HEK293 (cell line): ENCODE measurements at regions not wholly inside any gene's neighbourhood (a gene's known extent, or its start where the extent isn't known, plus 50 kb on each side); places are given as distances from the start of the nearest gene placed in this dataset.

ENCODE experiments used
- CTCF ChIA-PET: fragments of 350-600 bp; formaldehyde crosslinking; extraction: SDS; loops from one replicate; lab custom pipeline; 2021; ENCODE audit warnings: antibody characterized with exemption; lab: Yijun Ruan, JAX
- POLR2A ChIA-PET: fragments of 300-600 bp; formaldehyde crosslinking; extraction: SDS; loops from one replicate; lab custom pipeline; 2020; ENCODE audit warnings: antibody characterized with exemption, inconsistent platforms; lab: Yijun Ruan, JAX
- H3K27ac ChIP-seq: fragments of 200-500 bp; sonication (Bioruptor generic); 2 replicates; pipeline ENCODE4 v1.5.1; 2014; ENCODE audit warnings: low read depth, low read length, control low read depth, inconsistent platforms; ENCODE audit errors: extremely low read depth
- H3K36me3 ChIP-seq, 2 experiments: fragments of 200-500 bp in 1 of 2; sonication (Bioruptor generic) in 1 of 2; 1 replicate in 1 of 2; 2 replicates in 1 of 2; pipeline ENCODE4 v1.5.1; 2014 to 2017; ENCODE audit warnings: inconsistent platforms in 2 of 2, low read length in 2 of 2; ENCODE audit not compliant: control insufficient read depth in 2 of 2, insufficient read depth in 1 of 2
- H3K4me1 ChIP-seq: fragments of 200-500 bp; sonication (Bioruptor generic); 2 replicates; pipeline ENCODE4 v1.5.1; 2014; ENCODE audit warnings: mild to moderate bottlenecking, low read length, inconsistent platforms; ENCODE audit not compliant: control insufficient read depth, insufficient read depth
- H3K4me3 ChIP-seq: 2 replicates; pipeline ENCODE4 v1.5.1; 2011; ENCODE audit warnings: low read depth, mild to moderate bottlenecking, control low read depth, low read length, moderate library complexity
- H3K9me3 ChIP-seq: fragments of 200-500 bp; sonication (Bioruptor generic); 2 replicates; pipeline ENCODE4 v1.5.1; 2014; ENCODE audit warnings: low read depth, low read length, inconsistent platforms; ENCODE audit not compliant: control insufficient read depth, insufficient read depth
- AEBP2 ChIP-seq: fragments of 450-650 bp; formaldehyde crosslinking; IDR thresholded peaks from 2 replicates; pipeline ENCODE4 v1.5.1; 2016; ENCODE audit warnings: missing biosample characterization, missing genetic modification characterization, borderline replicate concordance
- GLI4 ChIP-seq: fragments of 450-650 bp; formaldehyde crosslinking; IDR thresholded peaks from 2 replicates; pipeline ENCODE4 v1.5.1; 2016; ENCODE audit warnings: missing biosample characterization, missing genetic modification characterization
- HIC1 ChIP-seq: fragments of 450-650 bp; formaldehyde crosslinking; IDR thresholded peaks from 2 replicates; pipeline ENCODE4 v1.5.1; 2016; ENCODE audit warnings: missing biosample characterization, missing genetic modification characterization
- PRDM1 ChIP-seq: fragments of 450-650 bp; formaldehyde crosslinking; IDR thresholded peaks from 2 replicates; pipeline ENCODE4; 2016; ENCODE audit warnings: missing biosample characterization, missing genetic modification characterization
- PRDM2 ChIP-seq: fragments of 450-650 bp; formaldehyde crosslinking; IDR thresholded peaks from 2 replicates; pipeline ENCODE4 v1.5.1; 2016; ENCODE audit warnings: missing biosample characterization, missing genetic modification characterization, borderline replicate concordance
- ZBTB1 ChIP-seq: fragments of 450-650 bp; formaldehyde crosslinking; IDR thresholded peaks from 2 replicates; pipeline ENCODE4 v1.5.1; 2016; ENCODE audit warnings: missing biosample characterization, missing genetic modification characterization
- ZFP37 ChIP-seq: fragments of 450-650 bp; formaldehyde crosslinking; IDR thresholded peaks from 2 replicates; pipeline ENCODE4 v1.5.1; 2016; ENCODE audit warnings: missing biosample characterization, missing genetic modification characterization
- ZNF184 ChIP-seq: fragments of 450-650 bp; IDR thresholded peaks from 2 replicates; pipeline ENCODE4 v1.5.1; 2018; ENCODE audit warnings: missing biosample characterization, mild to moderate bottlenecking, missing genetic modification characterization
- ZNF354C ChIP-seq: fragments of 450-650 bp; formaldehyde crosslinking; IDR thresholded peaks from 2 replicates; pipeline ENCODE4 v1.5.1; 2016; ENCODE audit warnings: missing biosample characterization, missing genetic modification characterization, low read depth, borderline replicate concordance
- ZNF513 ChIP-seq: fragments of 450-650 bp; IDR thresholded peaks from 2 replicates; pipeline ENCODE4 v1.5.1; 2018; ENCODE audit warnings: missing biosample characterization, missing genetic modification characterization
- ZNF544 ChIP-seq: fragments of 450-650 bp; formaldehyde crosslinking; IDR thresholded peaks from 2 replicates; pipeline ENCODE4 v1.5.0; 2017; ENCODE audit warnings: missing biosample characterization, missing genetic modification characterization
- ZNF548 ChIP-seq: fragments of 450-650 bp; formaldehyde crosslinking; IDR thresholded peaks from 2 replicates; pipeline ENCODE4 v1.5.1; 2016; ENCODE audit warnings: missing biosample characterization, missing genetic modification characterization
- ZNF555 ChIP-seq: fragments of 450-650 bp; formaldehyde crosslinking; conservative IDR thresholded peaks from 2 replicates; pipeline ENCODE4 v1.5.1; 2017; ENCODE audit warnings: missing biosample characterization, mild to moderate bottlenecking, missing genetic modification characterization, inconsistent platforms
- ZNF560 ChIP-seq: fragments of 450-650 bp; formaldehyde crosslinking; IDR thresholded peaks from 2 replicates; pipeline ENCODE4 v1.5.1; 2017; ENCODE audit warnings: missing biosample characterization, missing genetic modification characterization, borderline replicate concordance
- ZNF580 ChIP-seq: fragments of 450-650 bp; formaldehyde crosslinking; IDR thresholded peaks from 2 replicates; pipeline ENCODE4 v1.5.1; 2016; ENCODE audit warnings: missing biosample characterization, missing genetic modification characterization
- ZNF585B ChIP-seq: fragments of 450-650 bp; formaldehyde crosslinking; IDR thresholded peaks from 2 replicates; pipeline ENCODE4 v1.5.1; 2016; ENCODE audit warnings: missing biosample characterization, missing genetic modification characterization
- ZNF658 ChIP-seq: fragments of 450-650 bp; formaldehyde crosslinking; IDR thresholded peaks from 2 replicates; pipeline ENCODE4; 2016; ENCODE audit warnings: missing biosample characterization, missing genetic modification characterization
- ZNF704 ChIP-seq: fragments of 450-650 bp; formaldehyde crosslinking; IDR thresholded peaks from 2 replicates; pipeline ENCODE4 v1.5.1; 2016; ENCODE audit warnings: missing biosample characterization, missing genetic modification characterization
- ZNF792 ChIP-seq: fragments of 450-650 bp; formaldehyde crosslinking; IDR thresholded peaks from 2 replicates; pipeline ENCODE4 v1.5.1; 2016; ENCODE audit warnings: missing biosample characterization, missing genetic modification characterization
- ZNF830 ChIP-seq: fragments of 450-650 bp; IDR thresholded peaks from 2 replicates; pipeline ENCODE4 v1.5.0; 2018; ENCODE audit warnings: missing biosample characterization, missing genetic modification characterization, low read depth, mild to moderate bottlenecking, moderate library complexity
- ZSCAN4 ChIP-seq: fragments of 450-650 bp; formaldehyde crosslinking; IDR thresholded peaks from 2 replicates; pipeline ENCODE4 v1.5.1; 2017; ENCODE audit warnings: missing biosample characterization, missing genetic modification characterization

- TF ChIP-seq ZSCAN4 (tag by site-specific recombination), result no peak
Measured at GRCh38 chr2:107730898-107731297, 95.8 kb upstream of the RGPD4 start (continued).

- POLR2A ChIA-PET, result no interaction called here
- no peaks in the 10 kb centered on the region for H3K36me3 ChIP-seq
- no peak overlapping the region for H3K27ac ChIP-seq
- no peaks in the 10 kb centered on the region for H3K4me1 ChIP-seq
- TF ChIP-seq ZNF580 (tag by site-specific recombination) (no peak), ZNF560 (no peak), ZNF658 (tag by site-specific recombination) (no peak), ZNF548 (no peak), ZBTB1 (no peak), ZNF544 (tag by site-specific recombination) (no peak), ZNF792 (tag by site-specific recombination) (no peak), ZNF585B (tag by site-specific recombination) (no peak), AEBP2 (no peak)
- CTCF ChIA-PET, result no interaction called here
- H3K9me3 ChIP-seq, result no peaks in the 10 kb centered on the region
- H3K4me3 ChIP-seq, result no peak overlapping the region
Measured at GRCh38 chr2:107731435-107731834, 95.3 kb upstream of the RGPD4 start.

GRCh38 chr2:107735201-107735600, 91.5 kb upstream of the RGPD4 start:
- Histone ChIP-seq H3K4me3 (no peak overlapping the region), H3K4me1 (0 out of 2 replicates have a peak, but pooled peaks cover 4% of the 10 kb centered on the region), H3K9me3 (no peaks in the 10 kb centered on the region), H3K27ac (no peak overlapping the region), H3K36me3 (no peaks in the 10 kb centered on the region)
- ChIA-PET POLR2A (no interaction called here), CTCF (interaction anchor here (0.6 kb wide), 1 partner anchor 39 kb away, joined by 4 read pairs; no protein-coding TSS in a partner anchor)
- TF ChIP-seq ZNF704, result no peak
- no peak for TF ChIP-seq GLI4
- no peak for TF ChIP-seq PRDM1 (tag by site-specific recombination)
- no peak for TF ChIP-seq ZNF830
- no peak for TF ChIP-seq PRDM2 (tag by site-specific recombination)
- TF ChIP-seq ZNF513 (tag by site-specific recombination), result no peak
- no peak for TF ChIP-seq ZFP37 (tag by site-specific recombination)
- TF ChIP-seq HIC1, result no peak
- TF ChIP-seq ZNF184, result no peak
- TF ChIP-seq ZNF354C (tag by site-specific recombination), result no peak
- TF ChIP-seq ZNF555 (tag by site-specific recombination), result no peak
